ENCODE measurements at regions not wholly inside any gene's neighbourhood (a gene's known extent, or its start where the extent isn't known, plus 50 kb on each side); places are given as distances from the start of the nearest gene placed in this dataset.

- no peak overlapping the region for H2AFZ ChIP-seq (ENCODE audit: low read length)
- no peaks in the 10 kb centered on the region for H3K36me3 ChIP-seq (replicated peaks in 1 of 2; ENCODE audit: control insufficient read depth in 1 of 2, insufficient read depth in 2 of 2, low read length in 2 of 2)
- FAIRE-seq (no peak), ATAC-seq (no peak), DNase-seq (ENCODE audit: low spot score) (no peak)
- WGBS (ENCODE audit: low lambda C conversion rate), result 78% methylated on average over 4 of the region's 4 CpGs
- no peak overlapping the region for H3K4me3 ChIP-seq (replicated peaks in 1 of 3; ENCODE audit: insufficient read depth in 1 of 3, low read depth in 2 of 3, low read length in 3 of 3)
- CTCF ChIA-PET (ENCODE audit: low intra/inter-chr PET ratio, low total read pairs), result no interaction called here
- no peaks in the 10 kb centered on the region for H4K20me1 ChIP-seq (ENCODE audit: insufficient read depth, low read length)
- no peak for TF ChIP-seq NR2F2 (IDR thresholded peaks at IDR 0.05; ENCODE audit: borderline replicate concordance, low read depth)
- TF ChIP-seq POGK (CRISPR knock-in tag; conservative IDR thresholded peaks at IDR 0.05), result no peak
- TF ChIP-seq BRD4 (CRISPR knock-in tag; IDR thresholded peaks at IDR 0.05), result no peak
- TF ChIP-seq ZNF281 (CRISPR knock-in tag; IDR thresholded peaks at IDR 0.05; ENCODE audit: borderline replicate concordance), result no peak
- no peak for TF ChIP-seq ZBTB14 (CRISPR knock-in tag; IDR thresholded peaks at IDR 0.05)
- no peak for TF ChIP-seq PHF5A (CRISPR knock-in tag; IDR thresholded peaks at IDR 0.05; ENCODE audit: low read depth, unreplicated experiment)
- TF ChIP-seq KDM5B (CRISPR knock-in tag; IDR thresholded peaks at IDR 0.05; ENCODE audit: borderline replicate concordance), result no peak
- TF ChIP-seq FUBP1 (CRISPR knock-in tag; IDR thresholded peaks at IDR 0.05; ENCODE audit: borderline replicate concordance), result no peak
- TF ChIP-seq ZNF121 (CRISPR knock-in tag; IDR thresholded peaks at IDR 0.05), result no peak
- BruUV-seq (replicated peaks), result no TSS peak
- in situ Hi-C loops (cut with HindIII; ENCODE audit: extremely low pct_ligation_motif_present, low pct_unique_long_range_greater_than_20kb), result no loop called here
- no peak overlapping the region for H3K9ac ChIP-seq (ENCODE audit: insufficient read depth, low read depth, low read length)
- peaks cover 3% of the 10 kb centered on the region for H3K79me2 ChIP-seq (ENCODE audit: insufficient read depth, low read length)
- H3K9me3 ChIP-seq (ENCODE audit: low read length), result no peaks in the 10 kb centered on the region
- H3K27ac ChIP-seq (ENCODE audit: extremely low read length, insufficient read depth, low read length), result no peak overlapping the region
- no peak overlapping the region for H3K4me2 ChIP-seq (ENCODE audit: low read depth, low read length)
- peaks cover 37% of the 10 kb centered on the region for H3K4me1 ChIP-seq (ENCODE audit: insufficient read depth, low read length)
- no peaks in the 10 kb centered on the region for H3K27me3 ChIP-seq (ENCODE audit: control insufficient read depth in 1 of 2, insufficient read depth in 2 of 2, low read length in 2 of 2)
- POLR2A ChIA-PET, result no interaction called here
- intact Hi-C loops (cut with micrococcal nuclease; ENCODE audit: unreplicated experiment), result no loop called here
These were observed 54.7 kb upstream of the RIOK3 start for GRCh38 chr18:23398401-23398800.
